T-helper 1 cell treated with Interleukin-12 subunit alpha and Interleukin-12 subunit beta and Interleukin-4 antibody, amounts not matched to agents 30 ng/mL and 1 ng/mL, for 36 hours (primary cell): ENCODE measurements at regions not wholly inside any gene's neighbourhood (a gene's known extent, or its start where the extent isn't known, plus 50 kb on each side); places are given as distances from the start of the nearest gene placed in this dataset.

ENCODE experiments used
- intact Hi-C: fragments of 100-400 bp; cut with micrococcal nuclease; formaldehyde crosslinking; loops from one replicate; pipeline ENCODE4 v1.15.1; 2024

- intact Hi-C loops = no loop called here
Measured at GRCh38 chr3:13174011-13174802, 101.0 kb upstream of the IQSEC1 start.

GRCh38 chr3:13173186-13173585 is 100.0 kb upstream of the IQSEC1 start:
- intact Hi-C loops = no loop called here

GRCh38 chr3:13172644-13173013 is 99.4 kb upstream of the IQSEC1 start:
- intact Hi-C loops = no loop called here

GRCh38 chr3:13171704-13172643 is 98.7 kb upstream of the IQSEC1 start:
- intact Hi-C loops = no loop called here

GRCh38 chr3:13170317-13170716 is 97.1 kb upstream of the IQSEC1 start:
- intact Hi-C loops = no loop called here

GRCh38 chr3:13168391-13168790 is 95.2 kb upstream of the IQSEC1 start:
- intact Hi-C loops = no loop called here

GRCh38 chr3:13167829-13168228 is 94.6 kb upstream of the IQSEC1 start:
- intact Hi-C loops = no loop called here

- intact Hi-C loops = no loop called here
Measured at GRCh38 chr3:13167064-13167743, 94.0 kb upstream of the IQSEC1 start.

GRCh38 chr3:13166243-13167063 is 93.2 kb upstream of the IQSEC1 start:
- intact Hi-C loops = no loop called here

GRCh38 chr3:13165576-13165975 is 92.3 kb upstream of the IQSEC1 start:
- intact Hi-C loops = no loop called here

- intact Hi-C loops = no loop called here
Measured at GRCh38 chr3:13164893-13165492, 91.8 kb upstream of the IQSEC1 start.

GRCh38 chr3:13163848-13164382 is 90.7 kb upstream of the IQSEC1 start:
- intact Hi-C loops = no loop called here

- intact Hi-C loops = no loop called here
Measured at GRCh38 chr3:13162549-13163320, 89.5 kb upstream of the IQSEC1 start.

GRCh38 chr3:13161771-13162535 is 88.7 kb upstream of the IQSEC1 start:
- intact Hi-C loops = no loop called here

- intact Hi-C loops = no loop called here
Measured at GRCh38 chr3:13161021-13161759, 88.0 kb upstream of the IQSEC1 start.

- intact Hi-C loops = no loop called here
Measured at GRCh38 chr3:13160619-13161018, 87.4 kb upstream of the IQSEC1 start.

- intact Hi-C loops = no loop called here
Measured at GRCh38 chr3:13159890-13160289, 86.7 kb upstream of the IQSEC1 start.

- intact Hi-C loops = no loop called here
Measured at GRCh38 chr3:13158871-13159270, 85.6 kb upstream of the IQSEC1 start.
